Natural killer cell treated with Interleukin-12 subunit alpha and Interleukin-12 subunit beta and Interleukin-15 and Interleukin-18, amount 100 ng/mL, for 72 hours (primary cell): ENCODE measurements at regions not wholly inside any gene's neighbourhood (a gene's known extent, or its start where the extent isn't known, plus 50 kb on each side); places are given as distances from the start of the nearest gene placed in this dataset.
A peak's percentile ranks its signal among the peaks of the same experiment; 100 is the strongest.
"Not testable (repeated sequence)": the region's sequence is repeated elsewhere in the genome, so short reads cannot be mapped to it uniquely, and the experiment has no call there.

Source experiments
- ATAC-seq, 2 donors: fragments of 150-1000 bp; cut with Tn5 transposase in 1 of 2; sonication (Bioruptor Pico), chemical (Tn5 transposase) in 1 of 2; 2 replicates each; pipeline ENCODE4 v1.10.0; 2021
- DNase-seq: peaks from one replicate; pipeline ENCODE4 v3.0.0; 2022; ENCODE audit warnings: low spot score
- H3K27ac Mint-ChIP-seq, 2 donors: 1 replicate in 1 of 2; 2 replicates in 1 of 2; pipeline ENCODE4 v1.8.0; 2022; ENCODE audit warnings: mixed read lengths in 2 of 2, mild to moderate bottlenecking in 1 of 2, moderate library complexity in 1 of 2
- H3K27me3 Mint-ChIP-seq, 2 donors: 1 replicate in 1 of 2; 2 replicates in 1 of 2; pipeline ENCODE4 v1.8.0; 2022; ENCODE audit warnings: mixed read lengths in 2 of 2
- H3K36me3 Mint-ChIP-seq: one replicate; pipeline ENCODE4 v1.8.0; 2022; ENCODE audit warnings: mixed read lengths
- H3K4me1 Mint-ChIP-seq, 2 donors: 1 replicate in 1 of 2; 2 replicates in 1 of 2; pipeline ENCODE4 v1.8.0; 2022; ENCODE audit warnings: low read depth in 2 of 2, mixed read lengths in 2 of 2, mild to moderate bottlenecking in 1 of 2
- H3K4me3 Mint-ChIP-seq: one replicate; pipeline ENCODE4 v1.8.0; 2022; ENCODE audit warnings: mixed read lengths
- H3K9me3 Mint-ChIP-seq: 2 replicates; pipeline ENCODE4 v1.8.0; 2022; ENCODE audit warnings: mixed read lengths

- DNase-seq = no peak
- H3K36me3 Mint-ChIP-seq = no peaks in the 10 kb centered on the region
- H3K27me3 Mint-ChIP-seq = no peaks in the 10 kb centered on the region
- H3K27ac Mint-ChIP-seq = no peak overlapping the region
- ATAC-seq = no peak
- peaks cover 0 to 11% of the 10 kb centered on the region in 2 donors for H3K4me1 Mint-ChIP-seq
- no peaks in the 10 kb centered on the region for H3K9me3 Mint-ChIP-seq
- peak overlapping the region; percentile 17 for H3K4me3 Mint-ChIP-seq
These were observed 242.6 kb downstream of the RPS4Y2 start for GRCh38 chrY:20998483-20998882.

DNA sequence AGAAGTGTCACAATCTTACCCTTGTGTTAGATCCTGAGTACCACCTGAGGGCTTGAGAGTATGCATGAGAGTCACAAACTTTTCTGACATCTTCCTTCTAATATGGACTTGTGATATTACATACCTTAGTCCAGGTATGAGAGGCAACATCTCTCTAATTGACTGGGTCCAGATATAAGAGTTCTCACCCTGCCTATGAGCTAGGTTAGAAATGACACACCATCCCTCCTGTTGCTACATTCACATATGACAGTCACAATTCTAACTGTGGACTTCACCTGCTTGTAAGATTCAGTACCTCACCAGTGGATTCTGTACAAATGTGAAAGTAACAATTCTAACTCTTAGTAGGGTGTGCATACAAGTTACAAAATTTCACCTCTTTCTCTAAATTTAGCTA is 245.2 kb downstream of the RPS4Y2 start:
- H3K27me3 Mint-ChIP-seq = no peaks in the 10 kb centered on the region
- H3K27ac Mint-ChIP-seq = no peak overlapping the region
- H3K36me3 Mint-ChIP-seq = no peaks in the 10 kb centered on the region
- H3K4me3 Mint-ChIP-seq = no peak overlapping the region
- H3K9me3 Mint-ChIP-seq = no peaks in the 10 kb centered on the region
- ATAC-seq (no peak), DNase-seq (no peak)
- H3K4me1 Mint-ChIP-seq = peaks cover 0 to 11% of the 10 kb centered on the region in 2 donors

- no peaks in the 10 kb centered on the region for H3K27me3 Mint-ChIP-seq
- peaks cover 0 to 3% of the 10 kb centered on the region in 2 donors for H3K4me1 Mint-ChIP-seq
- ATAC-seq (peak in 1 of 2 donors; percentile 44), DNase-seq (no peak)
- no peak overlapping the region for H3K4me3 Mint-ChIP-seq
- H3K27ac Mint-ChIP-seq = no peak overlapping the region
- H3K9me3 Mint-ChIP-seq = no peaks in the 10 kb centered on the region
- H3K36me3 Mint-ChIP-seq = no peaks in the 10 kb centered on the region
These were observed 247.2 kb downstream of the RPS4Y2 start for GRCh38 chrY:21003059-21003458.

DNA sequence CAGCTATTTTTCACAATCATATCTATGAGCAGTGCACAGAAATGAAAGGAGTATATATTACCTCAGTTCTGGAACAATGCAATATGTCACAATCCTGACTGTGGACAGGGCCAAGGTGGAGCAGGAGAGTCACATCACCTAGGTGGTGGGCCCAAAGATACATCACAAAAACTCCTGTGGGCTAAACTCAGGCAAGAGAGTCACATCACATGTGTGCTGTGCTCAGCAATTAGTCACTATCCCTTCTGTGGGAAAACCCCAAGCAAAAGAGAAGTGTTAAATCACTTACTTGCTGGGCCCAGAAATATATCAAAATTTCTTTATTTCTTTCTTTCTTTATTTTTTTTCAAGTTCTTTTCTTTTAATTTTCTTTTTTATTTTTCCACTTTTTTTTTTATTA is 249.6 kb downstream of the RPS4Y2 start:
- Mint-ChIP-seq H3K36me3 (no peaks in the 10 kb centered on the region), H3K9me3 (no peaks in the 10 kb centered on the region), H3K27me3 (no peaks in the 10 kb centered on the region), H3K27ac (no peak overlapping the region), H3K4me1 (no peaks in the 10 kb centered on the region), H3K4me3 (no peak overlapping the region)
- DNase-seq (no peak), ATAC-seq (no peak)

- ATAC-seq = no peak
- no peaks in the 10 kb centered on the region for H3K36me3 Mint-ChIP-seq
- H3K4me1 Mint-ChIP-seq = peaks cover 0 to 12% of the 10 kb centered on the region in 2 donors
- H3K27ac Mint-ChIP-seq = no peak overlapping the region
- no peaks in the 10 kb centered on the region for H3K27me3 Mint-ChIP-seq
- H3K9me3 Mint-ChIP-seq = no peaks in the 10 kb centered on the region
- no peak overlapping the region for H3K4me3 Mint-ChIP-seq
- DNase-seq = no peak
These were observed 265.9 kb downstream of the RPS4Y2 start for GRCh38 chrY:21021811-21022210.

GRCh38 chrY:21022326-21023044 is 266.6 kb downstream of the RPS4Y2 start:
- H3K36me3 Mint-ChIP-seq = no peaks in the 10 kb centered on the region
- no peaks in the 10 kb centered on the region for H3K27me3 Mint-ChIP-seq
- no peak for DNase-seq
- no peak overlapping the region for H3K27ac Mint-ChIP-seq
- ATAC-seq = no peak
- H3K9me3 Mint-ChIP-seq = no peaks in the 10 kb centered on the region
- H3K4me1 Mint-ChIP-seq = peaks cover 0 to 12% of the 10 kb centered on the region in 2 donors
- no peak overlapping the region for H3K4me3 Mint-ChIP-seq

DNA sequence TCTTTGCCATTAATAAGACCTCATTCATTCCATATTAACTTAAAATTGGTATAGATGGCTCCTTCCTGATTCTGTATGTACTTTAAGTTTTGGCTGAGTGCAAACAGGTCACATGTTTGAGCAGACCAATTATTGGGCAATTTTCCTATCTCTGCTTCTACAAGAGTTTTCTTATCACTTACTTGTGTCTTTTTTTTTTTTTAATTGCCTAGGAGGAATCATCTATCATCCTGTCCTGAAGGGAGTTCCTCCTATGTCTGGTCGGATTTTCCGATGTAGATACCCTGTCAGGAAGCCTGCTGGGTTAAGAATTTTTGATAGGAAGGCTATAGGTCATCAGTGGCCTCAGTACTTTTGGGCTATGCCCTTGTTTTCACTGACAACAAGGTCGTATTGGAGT is 268.0 kb downstream of the RPS4Y2 start:
- ATAC-seq (no peak), DNase-seq (no peak)
- Mint-ChIP-seq H3K27ac (no peak overlapping the region), H3K36me3 (no peaks in the 10 kb centered on the region), H3K4me3 (no peak overlapping the region), H3K9me3 (no peaks in the 10 kb centered on the region), H3K4me1 (peaks cover 0 to 12% of the 10 kb centered on the region in 2 donors), H3K27me3 (no peaks in the 10 kb centered on the region)

DNA sequence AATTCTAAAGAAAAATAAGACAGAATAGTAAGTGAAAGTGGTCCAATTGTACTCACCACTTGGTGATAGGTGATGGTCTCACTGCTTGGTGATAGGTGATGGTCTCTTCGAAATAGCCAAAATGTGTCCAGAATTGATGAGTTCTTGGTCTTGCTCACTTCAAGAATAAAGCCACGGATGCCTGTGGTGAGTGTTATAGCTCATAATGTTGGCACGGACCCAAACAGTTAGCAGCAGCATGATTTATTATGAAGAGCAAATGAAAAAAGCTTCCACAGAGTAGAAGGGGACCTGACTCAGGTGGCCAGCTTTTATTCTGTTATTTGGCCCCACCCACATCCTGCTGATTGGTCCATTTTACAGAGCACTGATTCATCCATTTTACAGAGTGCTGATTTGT is 272.6 kb downstream of the RPS4Y2 start:
- no peaks in the 10 kb centered on the region for H3K36me3 Mint-ChIP-seq
- no peaks in the 10 kb centered on the region for H3K27me3 Mint-ChIP-seq
- ATAC-seq = no peak
- H3K9me3 Mint-ChIP-seq = no peaks in the 10 kb centered on the region
- H3K4me1 Mint-ChIP-seq = peaks cover 0 to 5% of the 10 kb centered on the region in 2 donors
- no peak overlapping the region for H3K4me3 Mint-ChIP-seq
- no peak overlapping the region for H3K27ac Mint-ChIP-seq
- DNase-seq = no peak

DNA sequence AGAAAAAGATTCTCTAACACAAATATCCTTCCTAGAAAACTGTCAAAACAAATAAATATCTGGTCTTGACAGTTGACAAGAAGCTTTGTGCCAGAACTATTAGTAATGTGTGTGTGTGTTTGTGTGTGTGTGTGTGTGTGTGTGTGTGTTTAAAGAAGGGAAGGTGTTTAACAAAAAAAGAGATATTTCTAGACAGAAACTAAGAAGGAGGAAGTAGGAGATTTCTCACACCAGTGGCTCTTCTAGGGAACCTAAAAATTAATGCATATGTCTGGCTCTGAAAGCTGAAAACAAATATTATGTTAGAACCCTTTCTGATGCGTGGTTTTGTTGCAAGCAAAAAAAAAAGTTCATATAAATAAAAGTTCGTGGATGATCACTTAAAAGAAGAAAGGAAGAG is 277.5 kb downstream of the RPS4Y2 start:
- Mint-ChIP-seq H3K27me3 (no peaks in the 10 kb centered on the region), H3K9me3 (no peaks in the 10 kb centered on the region), H3K27ac (no peak overlapping the region), H3K4me3 (no peak overlapping the region), H3K4me1 (no peaks in the 10 kb centered on the region), H3K36me3 (no peaks in the 10 kb centered on the region)
- DNase-seq (no peak), ATAC-seq (no peak)

DNA sequence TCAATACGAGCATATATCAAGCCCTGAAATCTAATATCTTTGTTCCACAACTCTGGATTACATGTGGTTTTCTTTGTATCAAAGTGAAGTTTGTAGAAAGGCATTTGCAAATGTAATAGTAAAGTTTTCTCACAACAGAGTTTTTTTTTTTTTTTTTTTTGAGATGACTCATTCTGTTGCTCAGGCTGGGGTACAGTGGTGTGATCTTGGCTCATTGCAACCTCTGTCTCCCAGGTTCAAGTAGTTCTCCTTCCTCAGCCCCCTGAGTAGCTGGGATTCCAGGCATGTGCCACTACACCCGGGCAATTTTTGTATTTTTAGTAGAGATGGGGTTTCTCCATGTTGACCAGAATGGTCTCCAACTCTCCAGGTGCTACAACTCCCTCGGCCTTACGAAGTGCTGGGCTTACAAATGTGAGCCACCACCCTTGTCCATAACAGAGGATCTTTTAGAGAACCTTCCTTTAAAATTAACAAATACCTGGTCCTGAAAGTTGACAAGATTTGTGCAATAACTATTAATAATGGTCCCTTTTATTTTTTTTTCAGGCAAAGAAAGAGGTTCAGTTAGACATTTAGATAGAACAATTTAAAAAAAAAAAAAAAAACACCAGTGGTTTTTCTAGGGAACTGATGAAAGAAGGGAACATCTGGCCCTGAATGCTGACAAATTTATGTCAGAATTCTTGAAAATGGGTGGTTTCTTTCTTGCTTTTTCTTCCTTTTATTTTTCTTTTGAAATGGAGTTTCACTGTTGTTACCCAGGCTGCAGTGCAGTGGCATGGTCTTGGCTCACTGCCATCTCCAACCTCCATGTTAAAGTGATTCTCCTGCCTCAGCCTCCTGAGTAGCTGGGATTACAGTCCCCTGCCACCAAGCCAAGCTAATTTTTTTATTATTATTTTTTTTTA is 278.5 kb downstream of the RPS4Y2 start:
- no peak for DNase-seq
- H3K36me3 Mint-ChIP-seq = no peaks in the 10 kb centered on the region
- no peak for ATAC-seq
- H3K4me1 Mint-ChIP-seq = no peaks in the 10 kb centered on the region
- H3K9me3 Mint-ChIP-seq = no peaks in the 10 kb centered on the region
- H3K27ac Mint-ChIP-seq = no peak overlapping the region
- H3K4me3 Mint-ChIP-seq = no peak overlapping the region
- no peaks in the 10 kb centered on the region for H3K27me3 Mint-ChIP-seq

DNA sequence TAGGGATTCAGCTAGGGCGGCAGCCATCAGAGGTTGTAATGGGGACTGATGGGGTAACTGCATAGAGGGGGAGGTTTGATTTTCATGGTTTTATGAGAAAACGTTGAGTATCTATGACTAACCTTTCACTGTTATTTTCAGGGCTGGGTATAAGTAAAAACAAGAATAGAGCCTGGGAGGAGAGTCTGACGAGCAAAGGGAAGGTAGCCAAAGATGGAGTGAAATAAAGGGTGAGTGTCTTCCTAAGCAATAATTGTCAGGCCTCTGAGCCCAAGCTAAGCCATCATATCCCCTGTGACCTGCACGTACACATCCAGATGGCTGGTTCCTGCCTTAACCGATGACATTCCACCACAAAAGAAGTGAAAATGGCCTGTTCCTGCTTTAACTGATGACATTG is 281.5 kb downstream of the RPS4Y2 start:
- not testable (repeated sequence) for ATAC-seq, H3K27me3 Mint-ChIP-seq, H3K4me3 Mint-ChIP-seq, DNase-seq, H3K36me3 Mint-ChIP-seq, H3K27ac Mint-ChIP-seq, H3K9me3 Mint-ChIP-seq, H3K4me1 Mint-ChIP-seq

- DNase-seq = no peak
- H3K36me3 Mint-ChIP-seq = no peaks in the 10 kb centered on the region
- no peaks in the 10 kb centered on the region for H3K4me1 Mint-ChIP-seq
- ATAC-seq = no peak
- H3K27me3 Mint-ChIP-seq = no peaks in the 10 kb centered on the region
- H3K27ac Mint-ChIP-seq = no peak overlapping the region
- no peak overlapping the region for H3K4me3 Mint-ChIP-seq
- no peaks in the 10 kb centered on the region for H3K9me3 Mint-ChIP-seq
These were observed 283.9 kb downstream of the RPS4Y2 start for GRCh38 chrY:21039811-21040210.

- H3K36me3 Mint-ChIP-seq, H3K4me3 Mint-ChIP-seq, H3K27ac Mint-ChIP-seq, H3K4me1 Mint-ChIP-seq, DNase-seq, ATAC-seq, H3K27me3 Mint-ChIP-seq, H3K9me3 Mint-ChIP-seq: not testable (repeated sequence)
These were observed 284.8 kb downstream of the RPS4Y2 start for GRCh38 chrY:21040711-21041110.

GRCh38 chrY:21073079-21073478 is 317.2 kb downstream of the RPS4Y2 start:
- Mint-ChIP-seq H3K9me3 (no peaks in the 10 kb centered on the region), H3K4me1 (no peaks in the 10 kb centered on the region), H3K27me3 (no peaks in the 10 kb centered on the region), H3K36me3 (no peaks in the 10 kb centered on the region), H3K27ac (no peak overlapping the region), H3K4me3 (no peak overlapping the region)
- no peak for DNase-seq
- no peak for ATAC-seq
